SKM-1 (cell line): ENCODE measurements at regions not wholly inside any gene's neighbourhood (a gene's known extent, or its start where the extent isn't known, plus 50 kb on each side); places are given as distances from the start of the nearest gene placed in this dataset.

Experiments used
- DNase-seq: peaks from one replicate; lab custom pipeline; 2025; ENCODE audit not compliant: unreplicated experiment; lab: John Stamatoyannopoulos, UW

DNA sequence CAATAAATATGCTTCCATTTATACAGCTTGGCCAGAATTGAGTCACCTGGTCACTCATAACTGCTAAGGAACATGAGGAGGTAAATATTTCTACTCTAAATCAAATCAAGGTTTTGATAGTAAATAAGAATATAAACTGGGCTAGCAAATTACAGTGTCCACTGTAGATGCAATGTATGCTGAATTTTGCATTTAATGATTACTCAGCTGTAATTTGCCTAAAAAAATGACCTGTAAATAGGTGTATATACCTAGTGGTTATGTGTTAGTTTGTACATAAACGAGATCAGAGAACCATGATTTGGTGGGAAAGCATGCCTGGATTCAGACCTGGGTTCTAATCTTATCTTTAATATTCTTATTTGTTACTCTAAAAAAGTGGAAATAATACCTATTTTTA lies 76.6 kb upstream of the CNTN1 start:
- DNase-seq = no peak

DNA sequence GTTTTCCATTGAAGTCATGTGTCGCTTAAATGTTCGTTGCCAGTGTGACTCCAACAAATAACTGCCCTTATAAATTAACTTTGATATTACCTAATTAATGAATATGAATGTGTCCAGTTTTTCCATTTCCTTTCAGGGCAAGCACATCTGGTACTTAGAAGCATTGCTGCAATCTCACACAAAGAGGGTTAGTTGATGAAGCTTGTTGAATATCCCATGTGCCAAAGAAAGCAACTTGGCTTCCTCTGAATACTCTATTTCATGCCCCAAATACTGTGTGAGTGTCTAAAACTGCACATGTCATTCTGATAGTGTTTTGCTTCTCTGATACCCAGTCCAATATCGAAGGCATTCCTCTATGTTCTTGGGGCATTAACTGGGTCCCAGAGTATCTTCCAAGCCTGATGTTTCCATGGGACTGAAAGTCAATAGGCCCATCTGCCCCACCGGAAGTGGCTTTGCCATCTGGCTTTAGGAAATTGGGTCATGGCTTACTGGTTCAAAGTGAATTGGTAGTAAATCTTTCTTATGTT lies 75.8 kb upstream of the CNTN1 start:
- no peak for DNase-seq

DNA sequence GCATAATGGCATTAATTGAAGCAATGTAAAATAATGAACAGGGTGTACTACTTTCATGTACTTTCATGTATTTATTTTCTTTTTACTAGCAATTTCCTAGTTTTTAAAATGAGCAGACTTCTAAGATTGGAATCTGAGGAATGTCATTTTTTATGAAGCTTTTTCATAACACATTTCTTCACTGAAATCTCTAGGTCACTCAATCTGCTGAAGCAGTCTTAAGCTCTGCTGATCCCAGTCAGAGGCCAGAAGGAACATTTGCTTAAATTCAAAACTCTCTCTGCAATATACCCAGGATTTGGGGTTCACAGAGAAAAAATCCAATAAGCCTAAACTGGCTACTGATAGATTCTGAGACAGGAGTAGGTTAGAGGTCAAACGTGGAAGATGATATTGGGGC lies 73.6 kb upstream of the CNTN1 start:
- no peak for DNase-seq

DNA sequence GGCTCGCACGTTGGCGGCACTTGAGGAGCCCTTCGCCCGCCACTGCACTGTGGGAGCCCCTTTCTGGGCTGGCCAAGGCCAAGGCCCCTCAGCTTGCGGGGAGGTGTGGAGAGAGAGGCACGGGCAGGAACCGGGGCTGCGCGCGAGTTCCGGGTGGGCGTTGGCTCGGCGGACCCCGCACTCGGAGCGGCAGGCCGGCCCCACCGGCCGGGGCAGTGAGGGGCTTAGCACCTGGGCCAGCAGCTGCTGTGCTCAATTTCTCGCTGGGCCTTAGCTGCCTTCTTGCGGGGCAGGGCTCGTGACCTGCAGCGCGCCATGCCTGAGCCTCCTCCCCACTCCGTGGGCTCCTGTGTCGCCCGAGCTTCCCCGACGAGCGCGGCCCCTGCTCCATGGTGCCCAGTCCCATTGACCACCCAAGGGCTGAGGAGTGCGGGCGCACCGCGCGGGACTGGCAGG lies 71.6 kb upstream of the CNTN1 start:
- no peak for DNase-seq

DNA sequence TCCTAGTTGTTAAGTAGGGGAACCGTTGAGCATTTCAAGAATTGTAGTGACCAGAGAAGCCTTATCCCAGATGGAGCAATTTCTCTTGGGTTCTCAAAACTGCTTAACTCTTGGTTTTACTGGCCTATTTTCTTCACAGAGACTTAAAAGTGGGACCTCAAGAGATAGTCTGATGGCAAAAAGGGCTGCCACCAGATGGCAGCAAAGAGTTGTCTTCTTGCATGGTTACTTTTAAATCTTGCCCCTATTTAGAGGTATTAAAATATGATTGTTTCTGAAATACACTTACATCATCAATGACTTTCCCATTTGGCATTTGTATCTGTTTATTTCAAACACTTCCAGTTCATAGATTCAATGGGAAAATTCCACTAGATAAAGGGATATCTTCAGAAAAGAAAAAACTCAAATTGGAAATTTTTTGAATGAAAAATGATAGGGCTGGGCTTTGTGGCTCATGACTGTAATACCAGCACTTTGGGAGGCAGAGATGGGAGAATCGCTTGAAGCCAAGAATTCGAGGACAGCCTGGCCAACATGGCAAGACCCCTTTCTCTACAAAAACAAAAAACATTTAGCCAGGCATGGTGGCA lies 69.9 kb upstream of the CNTN1 start:
- DNase-seq = no peak

DNA sequence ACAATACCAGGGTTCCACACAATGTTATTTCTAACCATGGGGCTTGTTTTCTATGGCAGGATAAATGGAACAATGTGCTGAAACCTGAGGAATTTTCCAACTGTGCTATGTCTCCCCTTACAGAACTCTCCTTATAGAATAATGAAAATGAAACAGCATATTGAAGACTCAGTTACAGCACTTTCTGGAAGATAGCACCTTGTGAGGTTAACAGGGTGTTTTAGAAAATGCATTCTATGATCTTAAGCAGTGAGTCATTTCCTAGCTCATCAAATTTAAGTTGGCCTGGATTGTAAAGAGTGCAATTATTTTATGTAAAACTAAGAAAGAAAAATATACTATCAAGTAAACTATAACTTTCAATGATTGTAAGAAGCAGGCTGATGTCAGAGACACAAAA lies 60.1 kb upstream of the CNTN1 start:
- DNase-seq = no peak

DNA sequence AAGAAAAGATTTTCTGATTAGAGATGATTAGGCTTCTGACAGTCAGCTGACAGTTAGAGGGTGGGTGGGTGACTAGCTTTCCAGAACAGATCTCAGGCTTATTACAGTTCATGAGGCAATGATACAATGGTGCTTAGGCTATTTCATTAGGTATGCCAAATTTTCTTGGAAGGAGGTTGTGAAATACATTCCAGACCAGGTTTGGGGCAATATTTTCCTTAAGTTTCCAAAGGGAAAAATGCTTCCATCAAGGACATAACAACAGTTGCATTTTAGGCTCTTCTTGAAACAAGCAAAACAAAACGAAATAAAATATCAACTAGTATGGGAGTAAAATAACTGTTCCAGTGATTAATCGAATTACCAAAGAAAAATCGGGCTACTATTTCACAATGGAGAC lies 59.3 kb upstream of the CNTN1 start:
- no peak for DNase-seq

DNA sequence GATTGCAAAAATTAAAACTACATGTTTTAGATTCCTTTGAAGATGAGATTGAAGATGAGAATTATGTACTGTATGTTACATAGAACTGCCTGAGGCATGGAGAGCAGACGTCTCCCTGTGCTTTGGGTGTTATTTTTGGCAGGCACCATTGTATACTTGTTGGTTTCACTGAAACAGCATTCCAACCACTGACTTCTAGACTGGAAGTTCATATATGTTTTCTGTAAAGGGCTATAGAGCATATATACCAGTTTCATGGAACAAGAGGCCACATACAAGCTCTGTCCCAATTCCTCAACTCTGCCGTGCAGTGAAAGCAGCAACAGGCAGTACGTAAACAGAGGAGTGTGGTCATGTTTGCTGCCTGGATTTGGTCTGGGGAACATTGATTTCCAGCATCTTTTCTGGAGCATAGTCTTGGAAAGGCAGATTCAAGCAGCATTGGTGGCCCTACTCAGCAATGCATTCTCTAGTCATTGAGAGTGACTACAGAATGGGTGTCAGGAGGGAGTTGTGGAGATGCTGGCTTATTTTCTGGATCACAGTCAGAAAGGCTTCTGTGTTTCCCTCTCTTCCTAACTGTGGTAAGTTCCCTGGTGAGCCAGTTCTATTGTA lies 57.6 kb upstream of the CNTN1 start:
- no peak for DNase-seq

DNA sequence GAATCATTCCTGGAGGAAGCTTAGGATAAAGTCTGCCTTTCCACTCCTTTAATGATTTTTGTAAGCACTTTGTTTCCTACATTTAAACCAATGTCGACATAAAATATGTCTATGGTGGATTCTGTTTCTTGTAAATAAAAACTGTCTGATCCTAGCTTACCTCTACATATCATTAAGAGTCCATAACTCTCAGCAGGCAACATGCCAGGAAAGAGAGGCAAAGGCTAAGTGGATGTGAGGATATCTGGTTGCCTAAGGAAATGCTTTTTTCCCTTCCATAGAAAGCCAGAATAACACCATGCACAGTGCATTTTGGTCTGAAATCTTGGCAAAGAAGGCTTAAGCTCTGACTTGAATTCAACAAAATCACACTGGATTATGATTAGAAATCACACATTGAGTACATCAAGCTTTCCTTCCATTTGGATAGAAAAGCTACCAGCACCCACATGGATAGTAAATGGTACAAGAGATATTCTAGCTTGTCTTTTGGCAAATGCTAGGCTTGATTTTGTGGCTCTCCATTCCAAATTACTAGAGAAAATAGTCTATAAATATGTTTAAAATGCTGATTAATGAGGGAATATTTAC lies 57.0 kb upstream of the CNTN1 start:
- DNase-seq = no peak
